GM12878 (cell line): ENCODE measurements at regions not wholly inside any gene's neighbourhood (a gene's known extent, or its start where the extent isn't known, plus 50 kb on each side); places are given as distances from the start of the nearest gene placed in this dataset.

Experiments used
- ATF7 ChIP-seq: fragments of 450-650 bp; IDR thresholded peaks from 2 replicates; pipeline ENCODE4 v1.6.1; 2016; ENCODE audit warnings: low read depth, mild to moderate bottlenecking
- BMI1 ChIP-seq: fragments of 450-650 bp; IDR thresholded peaks from 2 replicates; pipeline ENCODE4 v1.6.1; 2016; ENCODE audit warnings: mild to moderate bottlenecking, moderate library complexity, borderline replicate concordance
- CBFB ChIP-seq: IDR thresholded peaks from 2 replicates; pipeline ENCODE4 v1.6.1; 2016; ENCODE audit warnings: antibody characterized with exemption, low read depth
- CBX5 ChIP-seq: sonication (generic); IDR thresholded peaks from 2 replicates; pipeline ENCODE4 v1.6.1; 2016; ENCODE audit warnings: low read depth, moderate library complexity, mild to moderate bottlenecking, inconsistent platforms
- CEBPB ChIP-seq, 2 experiments: fragments of 150-350 bp in 1 of 2; IDR thresholded peaks; 2 replicates each; pipeline ENCODE4 v1.6.1; 2012 to 2014; ENCODE audit warnings: low read depth in 2 of 2, low read length in 2 of 2, borderline replicate concordance in 1 of 2, inconsistent platforms in 1 of 2
- EGR1 ChIP-seq, 2 experiments: IDR thresholded peaks; 1 replicate in 1 of 2; 2 replicates in 1 of 2; pipeline ENCODE4 v1.6.1; 2011 to 2012; ENCODE audit warnings: low read depth in 2 of 2, low read length in 2 of 2, borderline replicate concordance in 1 of 2, mild to moderate bottlenecking in 1 of 2, moderate library complexity in 1 of 2
- ETV6 ChIP-seq, 2 experiments: fragments of 450-650 bp in 1 of 2; IDR thresholded peaks in 1 of 2; conservative IDR thresholded peaks in 1 of 2; 2 replicates each; pipeline ENCODE4 v1.6.1; 2014; ENCODE audit warnings: antibody characterized with exemption in 1 of 2, borderline replicate concordance in 1 of 2, low read depth in 1 of 2, mild to moderate bottlenecking in 1 of 2, moderate library complexity in 1 of 2
- FOXM1 ChIP-seq: IDR thresholded peaks from 2 replicates; pipeline ENCODE4 v1.6.1; 2012; ENCODE audit warnings: low read depth, mild to moderate bottlenecking, inconsistent platforms, low read length, moderate library complexity
- GABPA ChIP-seq: IDR thresholded peaks from 2 replicates; pipeline ENCODE4 v1.6.1; 2014; ENCODE audit warnings: antibody characterized with exemption, low read depth, mild to moderate bottlenecking, inconsistent platforms
- GATAD2B ChIP-seq: fragments of 450-650 bp; conservative IDR thresholded peaks from 2 replicates; pipeline ENCODE4 v1.6.1; 2017; ENCODE audit warnings: low read depth, mild to moderate bottlenecking, moderate library complexity
- IKZF1 ChIP-seq: fragments of 450-650 bp; conservative IDR thresholded peaks from 2 replicates; pipeline ENCODE4 v1.6.1; 2017; ENCODE audit warnings: antibody characterized with exemption, mild to moderate bottlenecking
- JUNB ChIP-seq: IDR thresholded peaks from 2 replicates; pipeline ENCODE4 v1.6.1; 2016; ENCODE audit warnings: antibody characterized with exemption, mild to moderate bottlenecking
- NR2F1 ChIP-seq: fragments of 450-650 bp; conservative IDR thresholded peaks from 2 replicates; pipeline ENCODE4 v1.6.1; 2017; ENCODE audit warnings: mild to moderate bottlenecking
- RAD51 ChIP-seq: fragments of 450-650 bp; IDR thresholded peaks from 2 replicates; pipeline ENCODE4 v1.6.1; 2016; ENCODE audit warnings: moderate library complexity, mild to moderate bottlenecking, inconsistent platforms
- RUNX3 ChIP-seq: IDR thresholded peaks from 2 replicates; pipeline ENCODE4 v1.6.1; 2012; ENCODE audit warnings: low read length, inconsistent platforms
- SPI1 ChIP-seq: IDR thresholded peaks from 2 replicates; pipeline ENCODE4 v1.6.1; 2011; ENCODE audit warnings: low read depth, mild to moderate bottlenecking, low read length, moderate library complexity, borderline replicate concordance; ENCODE audit not compliant: insufficient read depth
- TARDBP ChIP-seq: IDR thresholded peaks from 2 replicates; pipeline ENCODE4 v1.6.1; 2016; ENCODE audit warnings: borderline replicate concordance
- YBX1 ChIP-seq: fragments of 450-650 bp; IDR thresholded peaks from 2 replicates; pipeline ENCODE4 v1.6.1; 2016; ENCODE audit warnings: antibody characterized with exemption
- ZBED1 ChIP-seq: IDR thresholded peaks from 2 replicates; pipeline ENCODE4 v1.6.1; 2016; ENCODE audit warnings: borderline replicate concordance
- ZNF274 ChIP-seq: IDR thresholded peaks from one replicate; pipeline ENCODE4 v1.8.0; 2011; ENCODE audit not compliant: insufficient read length, insufficient read depth
- TF ChIP-seq, protein P1 (sequence below): fragments of 450-650 bp; IDR thresholded peaks from 2 replicates; pipeline ENCODE4 v1.6.1; 2017; ENCODE audit warnings: mild to moderate bottlenecking
- TF ChIP-seq, protein P2 (sequence below): fragments of 450-650 bp; formaldehyde crosslinking; IDR thresholded peaks from 2 replicates; pipeline ENCODE4 v1.4.0; 2022; ENCODE audit warnings: mild to moderate bottlenecking, moderate library complexity
- TF ChIP-seq, protein P3 (sequence below): IDR thresholded peaks from 2 replicates; pipeline ENCODE4 v1.6.1; 2012; ENCODE audit warnings: mild to moderate bottlenecking, low read depth, low read length

DNA sequence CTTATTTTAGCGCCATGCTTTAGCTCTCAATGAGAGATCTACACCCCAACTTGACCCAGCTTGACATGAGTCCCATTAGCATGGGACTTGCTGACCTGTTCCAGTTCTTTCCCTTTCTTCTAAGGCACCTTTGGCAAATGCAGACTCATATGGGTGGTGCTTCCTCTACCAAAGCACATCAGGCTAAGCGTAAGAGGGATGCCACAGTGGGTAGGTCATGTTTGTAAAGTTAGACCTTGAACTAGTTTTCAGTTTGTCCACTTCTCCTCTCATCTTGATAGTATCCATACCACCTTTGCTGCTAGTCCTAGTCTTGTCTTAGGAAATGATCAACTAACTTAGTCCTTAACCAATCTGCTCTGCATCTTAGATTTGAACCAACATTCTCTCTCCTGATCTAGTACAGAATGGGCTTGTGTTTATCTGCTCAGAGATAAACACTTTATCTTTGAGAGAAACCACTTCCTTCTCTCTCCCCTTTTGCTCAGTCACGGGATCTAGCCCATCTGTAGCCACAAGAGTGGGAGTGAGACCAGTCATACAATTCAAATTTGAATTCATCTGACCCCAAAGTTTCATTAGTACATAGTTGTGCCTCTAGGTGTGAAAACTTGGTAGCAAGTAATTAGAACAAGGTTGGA is 72.1 kb upstream of the CD44 start (continued):
- TF ChIP-seq EGR1 (IDR thresholded peaks at IDR 0.05; ENCODE audit: borderline replicate concordance in 1 of 2, low read depth in 2 of 2, low read length in 2 of 2) (0 out of 3 replicates have a peak, but pooled peaks of 1 of the 2 experiments have one; percentile 22), GATAD2B (0 out of 2 replicates have a peak, but pooled peaks have one; percentile 45), TARDBP (no peak), ETV6 (conservative IDR thresholded peaks at IDR 0.05 in 1 of 2, IDR thresholded peaks at IDR 0.05 in 1 of 2; ENCODE audit: borderline replicate concordance in 1 of 2, low read depth in 1 of 2) (peak in 1 of 2 experiments; percentile 55; a peak in 1 of 4 replicates), FOXM1 (peak; percentile 59), YBX1 (no peak), RUNX3 (peak; percentile 99), ZBED1 (no peak; the same call in 1 of the 2 replicates), RAD51 (peak; percentile 71), CEBPB (IDR thresholded peaks at IDR 0.05; ENCODE audit: borderline replicate concordance in 1 of 2, low read depth in 2 of 2, low read length in 2 of 2) (peak in 1 of 2 experiments; percentile 61; a peak in 1 of 4 replicates), JUNB (peak; percentile 30; the same call in 1 of the 2 replicates), ZNF274 (no peak), BMI1 (peak; percentile 73; the same call in 1 of the 2 replicates), SPI1 (peak; percentile 50; the same call in 1 of the 2 replicates), CBFB (peak; percentile 78), NR2F1 (peak; percentile 85), IKZF1 (peak; percentile 86), ATF7 (peak; percentile 74), CBX5 (0 out of 2 replicates have a peak, but pooled peaks have one; percentile 9), GABPA (0 out of 2 replicates have a peak, but pooled peaks have one; percentile 35)
- TF ChIP-seq, protein P1, sequence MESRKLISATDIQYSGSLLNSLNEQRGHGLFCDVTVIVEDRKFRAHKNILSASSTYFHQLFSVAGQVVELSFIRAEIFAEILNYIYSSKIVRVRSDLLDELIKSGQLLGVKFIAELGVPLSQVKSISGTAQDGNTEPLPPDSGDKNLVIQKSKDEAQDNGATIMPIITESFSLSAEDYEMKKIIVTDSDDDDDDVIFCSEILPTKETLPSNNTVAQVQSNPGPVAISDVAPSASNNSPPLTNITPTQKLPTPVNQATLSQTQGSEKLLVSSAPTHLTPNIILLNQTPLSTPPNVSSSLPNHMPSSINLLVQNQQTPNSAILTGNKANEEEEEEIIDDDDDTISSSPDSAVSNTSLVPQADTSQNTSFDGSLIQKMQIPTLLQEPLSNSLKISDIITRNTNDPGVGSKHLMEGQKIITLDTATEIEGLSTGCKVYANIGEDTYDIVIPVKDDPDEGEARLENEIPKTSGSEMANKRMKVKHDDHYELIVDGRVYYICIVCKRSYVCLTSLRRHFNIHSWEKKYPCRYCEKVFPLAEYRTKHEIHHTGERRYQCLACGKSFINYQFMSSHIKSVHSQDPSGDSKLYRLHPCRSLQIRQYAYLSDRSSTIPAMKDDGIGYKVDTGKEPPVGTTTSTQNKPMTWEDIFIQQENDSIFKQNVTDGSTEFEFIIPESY = no peak
- TF ChIP-seq, protein P2, sequence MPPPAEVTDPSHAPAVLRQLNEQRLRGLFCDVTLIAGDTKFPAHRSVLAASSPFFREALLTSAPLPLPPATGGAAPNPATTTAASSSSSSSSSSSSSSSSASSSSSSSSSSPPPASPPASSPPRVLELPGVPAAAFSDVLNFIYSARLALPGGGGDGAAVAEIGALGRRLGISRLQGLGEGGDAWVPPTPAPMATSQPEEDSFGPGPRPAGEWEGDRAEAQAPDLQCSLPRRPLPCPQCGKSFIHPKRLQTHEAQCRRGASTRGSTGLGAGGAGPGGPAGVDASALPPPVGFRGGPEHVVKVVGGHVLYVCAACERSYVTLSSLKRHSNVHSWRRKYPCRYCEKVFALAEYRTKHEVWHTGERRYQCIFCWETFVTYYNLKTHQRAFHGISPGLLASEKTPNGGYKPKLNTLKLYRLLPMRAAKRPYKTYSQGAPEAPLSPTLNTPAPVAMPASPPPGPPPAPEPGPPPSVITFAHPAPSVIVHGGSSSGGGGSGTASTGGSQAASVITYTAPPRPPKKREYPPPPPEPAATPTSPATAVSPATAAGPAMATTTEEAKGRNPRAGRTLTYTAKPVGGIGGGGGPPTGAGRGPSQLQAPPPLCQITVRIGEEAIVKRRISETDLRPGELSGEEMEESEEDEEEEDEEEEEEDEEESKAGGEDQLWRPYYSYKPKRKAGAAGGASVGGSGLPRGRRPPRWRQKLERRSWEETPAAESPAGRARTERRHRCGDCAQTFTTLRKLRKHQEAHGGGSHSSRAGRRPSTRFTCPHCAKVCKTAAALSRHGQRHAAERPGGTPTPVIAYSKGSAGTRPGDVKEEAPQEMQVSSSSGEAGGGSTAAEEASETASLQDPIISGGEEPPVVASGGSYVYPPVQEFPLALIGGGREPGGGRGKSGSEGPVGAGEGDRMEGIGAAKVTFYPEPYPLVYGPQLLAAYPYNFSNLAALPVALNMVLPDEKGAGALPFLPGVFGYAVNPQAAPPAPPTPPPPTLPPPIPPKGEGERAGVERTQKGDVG (CRISPR knock-in tag) = no peak
- TF ChIP-seq, protein P3, sequence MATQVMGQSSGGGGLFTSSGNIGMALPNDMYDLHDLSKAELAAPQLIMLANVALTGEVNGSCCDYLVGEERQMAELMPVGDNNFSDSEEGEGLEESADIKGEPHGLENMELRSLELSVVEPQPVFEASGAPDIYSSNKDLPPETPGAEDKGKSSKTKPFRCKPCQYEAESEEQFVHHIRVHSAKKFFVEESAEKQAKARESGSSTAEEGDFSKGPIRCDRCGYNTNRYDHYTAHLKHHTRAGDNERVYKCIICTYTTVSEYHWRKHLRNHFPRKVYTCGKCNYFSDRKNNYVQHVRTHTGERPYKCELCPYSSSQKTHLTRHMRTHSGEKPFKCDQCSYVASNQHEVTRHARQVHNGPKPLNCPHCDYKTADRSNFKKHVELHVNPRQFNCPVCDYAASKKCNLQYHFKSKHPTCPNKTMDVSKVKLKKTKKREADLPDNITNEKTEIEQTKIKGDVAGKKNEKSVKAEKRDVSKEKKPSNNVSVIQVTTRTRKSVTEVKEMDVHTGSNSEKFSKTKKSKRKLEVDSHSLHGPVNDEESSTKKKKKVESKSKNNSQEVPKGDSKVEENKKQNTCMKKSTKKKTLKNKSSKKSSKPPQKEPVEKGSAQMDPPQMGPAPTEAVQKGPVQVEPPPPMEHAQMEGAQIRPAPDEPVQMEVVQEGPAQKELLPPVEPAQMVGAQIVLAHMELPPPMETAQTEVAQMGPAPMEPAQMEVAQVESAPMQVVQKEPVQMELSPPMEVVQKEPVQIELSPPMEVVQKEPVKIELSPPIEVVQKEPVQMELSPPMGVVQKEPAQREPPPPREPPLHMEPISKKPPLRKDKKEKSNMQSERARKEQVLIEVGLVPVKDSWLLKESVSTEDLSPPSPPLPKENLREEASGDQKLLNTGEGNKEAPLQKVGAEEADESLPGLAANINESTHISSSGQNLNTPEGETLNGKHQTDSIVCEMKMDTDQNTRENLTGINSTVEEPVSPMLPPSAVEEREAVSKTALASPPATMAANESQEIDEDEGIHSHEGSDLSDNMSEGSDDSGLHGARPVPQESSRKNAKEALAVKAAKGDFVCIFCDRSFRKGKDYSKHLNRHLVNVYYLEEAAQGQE = no peak
